BE2C (cell line): ENCODE measurements at regions not wholly inside any gene's neighbourhood (a gene's known extent, or its start where the extent isn't known, plus 50 kb on each side); places are given as distances from the start of the nearest gene placed in this dataset.

Source experiments
- DNase-seq: peaks from one replicate; pipeline ENCODE4 v3.0.0-alpha.2; 2020
- H3K27me3 ChIP-seq: fragments of 250-450 bp; sonication (Bioruptor Pico); 2 replicates; pipeline ENCODE4 v1.5.1; 2020; ENCODE audit warnings: mild to moderate bottlenecking
- H3K36me3 ChIP-seq: fragments of 250-450 bp; sonication (Bioruptor Pico); 2 replicates; pipeline ENCODE4 v1.5.1; 2020; ENCODE audit warnings: mild to moderate bottlenecking
- H3K4me1 ChIP-seq: fragments of 250-450 bp; sonication (Bioruptor Pico); 2 replicates; pipeline ENCODE4 v1.5.1; 2020
- H3K4me3 ChIP-seq: 2 replicates; pipeline ENCODE4 v1.5.1; 2011; ENCODE audit warnings: low read depth, low read length
- H3K9me3 ChIP-seq: fragments of 250-450 bp; sonication (Bioruptor Pico); 2 replicates; pipeline ENCODE4 v1.5.1; 2020
- TF ChIP-seq, protein P1 (sequence below): IDR thresholded peaks from 2 replicates; pipeline ENCODE4 v1.5.1; 2012; ENCODE audit warnings: mild to moderate bottlenecking, low read depth, low read length

DNA sequence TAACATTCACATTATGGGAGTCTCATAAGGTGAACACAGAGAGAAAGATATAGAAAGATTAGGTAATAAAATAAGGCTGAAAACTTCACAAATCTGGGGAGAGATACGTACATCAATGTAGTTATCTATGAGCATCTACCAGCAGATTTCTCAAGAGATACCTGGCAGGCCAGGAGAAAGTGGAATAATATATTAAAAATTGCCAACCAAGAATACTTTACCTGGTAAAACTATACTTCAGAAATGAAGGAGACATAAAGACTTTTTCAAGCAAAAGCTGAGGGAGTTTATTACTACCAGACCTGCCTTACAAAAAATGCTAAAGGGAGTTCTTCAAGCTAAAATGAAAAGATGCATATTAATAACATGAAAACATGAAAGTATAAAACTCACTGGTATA, 78.8 kb upstream of the COMTD1 start:
- no peaks in the 10 kb centered on the region for H3K27me3 ChIP-seq
- H3K4me3 ChIP-seq: no peak overlapping the region
- no peak for DNase-seq
- H3K36me3 ChIP-seq: no peaks in the 10 kb centered on the region
- TF ChIP-seq, protein P1, sequence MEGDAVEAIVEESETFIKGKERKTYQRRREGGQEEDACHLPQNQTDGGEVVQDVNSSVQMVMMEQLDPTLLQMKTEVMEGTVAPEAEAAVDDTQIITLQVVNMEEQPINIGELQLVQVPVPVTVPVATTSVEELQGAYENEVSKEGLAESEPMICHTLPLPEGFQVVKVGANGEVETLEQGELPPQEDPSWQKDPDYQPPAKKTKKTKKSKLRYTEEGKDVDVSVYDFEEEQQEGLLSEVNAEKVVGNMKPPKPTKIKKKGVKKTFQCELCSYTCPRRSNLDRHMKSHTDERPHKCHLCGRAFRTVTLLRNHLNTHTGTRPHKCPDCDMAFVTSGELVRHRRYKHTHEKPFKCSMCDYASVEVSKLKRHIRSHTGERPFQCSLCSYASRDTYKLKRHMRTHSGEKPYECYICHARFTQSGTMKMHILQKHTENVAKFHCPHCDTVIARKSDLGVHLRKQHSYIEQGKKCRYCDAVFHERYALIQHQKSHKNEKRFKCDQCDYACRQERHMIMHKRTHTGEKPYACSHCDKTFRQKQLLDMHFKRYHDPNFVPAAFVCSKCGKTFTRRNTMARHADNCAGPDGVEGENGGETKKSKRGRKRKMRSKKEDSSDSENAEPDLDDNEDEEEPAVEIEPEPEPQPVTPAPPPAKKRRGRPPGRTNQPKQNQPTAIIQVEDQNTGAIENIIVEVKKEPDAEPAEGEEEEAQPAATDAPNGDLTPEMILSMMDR: no peak
- no peaks in the 10 kb centered on the region for H3K9me3 ChIP-seq
- no peaks in the 10 kb centered on the region for H3K4me1 ChIP-seq

DNA sequence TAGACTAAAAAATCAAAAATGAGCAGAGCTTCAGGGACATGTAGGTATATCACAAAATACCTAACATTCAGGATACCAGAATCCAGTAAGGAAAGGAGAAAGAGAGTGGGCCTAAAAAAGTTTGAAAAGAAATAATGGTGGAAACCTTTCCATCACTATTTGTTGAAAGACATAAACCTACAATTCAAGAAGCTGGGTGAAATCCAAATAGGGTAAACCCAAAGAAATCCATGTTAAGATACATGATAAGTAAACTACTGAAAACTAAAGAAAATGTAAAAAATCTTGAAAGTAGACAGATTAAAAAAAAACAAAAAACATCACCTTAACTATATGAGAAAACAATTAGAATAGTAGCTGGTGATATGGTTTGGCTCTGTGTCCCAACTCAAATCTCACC, 76.7 kb upstream of the COMTD1 start:
- Histone ChIP-seq H3K27me3 (no peaks in the 10 kb centered on the region), H3K36me3 (no peaks in the 10 kb centered on the region), H3K4me1 (no peaks in the 10 kb centered on the region), H3K4me3 (no peak overlapping the region), H3K9me3 (no peaks in the 10 kb centered on the region)
- TF ChIP-seq, protein P1: no peak
- no peak for DNase-seq

DNA sequence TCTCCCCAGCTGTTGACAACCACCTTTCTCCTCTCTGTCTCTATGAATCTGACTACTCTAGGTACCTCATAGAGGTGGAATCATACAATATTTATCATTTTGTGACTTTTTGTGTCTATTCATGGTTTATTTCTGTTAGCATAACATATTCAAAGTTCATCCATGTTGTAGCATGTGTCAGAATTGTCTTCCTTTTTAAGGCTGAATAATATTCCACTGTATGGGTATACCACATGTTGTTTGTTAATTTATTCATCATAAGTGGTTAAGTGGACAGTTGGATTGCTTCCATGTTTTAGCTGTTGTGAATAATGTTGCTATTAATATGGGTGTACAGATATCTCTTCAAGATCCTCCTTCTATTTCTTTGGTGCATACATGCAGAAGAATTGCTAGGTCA, 69.9 kb upstream of the COMTD1 start:
- TF ChIP-seq, protein P1: no peak
- no peak for DNase-seq
- Histone ChIP-seq H3K36me3 (no peaks in the 10 kb centered on the region), H3K9me3 (peaks cover 2% of the 10 kb centered on the region; the same call in 1 of the 2 replicates), H3K4me3 (no peak overlapping the region), H3K27me3 (no peaks in the 10 kb centered on the region), H3K4me1 (no peaks in the 10 kb centered on the region)

DNA sequence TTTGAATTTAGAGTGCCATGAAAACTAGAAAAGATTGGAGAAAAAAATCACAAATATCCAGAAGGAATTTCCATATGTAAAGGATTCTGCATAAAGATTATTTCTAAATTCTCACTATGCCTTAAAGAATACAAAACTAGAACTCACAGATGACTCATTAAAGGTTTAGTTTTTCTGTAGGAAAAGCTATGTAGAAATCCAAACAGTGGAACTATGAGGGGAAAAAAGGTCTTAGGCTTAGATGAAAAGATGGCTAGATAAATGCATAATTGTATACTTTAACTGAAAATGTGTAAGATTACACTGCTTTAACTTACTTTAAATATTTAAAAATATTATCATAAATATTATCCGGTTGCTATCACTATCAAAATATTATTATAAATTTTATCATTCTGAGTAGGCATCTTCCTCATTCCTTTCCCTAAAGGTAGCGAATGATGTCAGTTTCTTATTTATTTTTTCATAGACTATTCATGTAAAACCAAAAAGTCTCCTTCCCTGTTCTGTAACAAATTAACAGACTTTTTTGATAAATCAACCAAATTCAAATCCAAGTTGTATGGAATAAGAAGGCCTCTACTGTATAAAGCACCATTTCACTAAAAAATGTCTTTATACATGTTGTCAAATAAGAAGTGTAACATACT, 69.1 kb upstream of the COMTD1 start:
- no peak overlapping the region for H3K4me3 ChIP-seq
- no peaks in the 10 kb centered on the region for H3K36me3 ChIP-seq
- TF ChIP-seq, protein P1: no peak
- no peaks in the 10 kb centered on the region for H3K27me3 ChIP-seq
- H3K9me3 ChIP-seq: peaks cover 2% of the 10 kb centered on the region; the same call in 1 of the 2 replicates
- DNase-seq: no peak
- no peaks in the 10 kb centered on the region for H3K4me1 ChIP-seq

DNA sequence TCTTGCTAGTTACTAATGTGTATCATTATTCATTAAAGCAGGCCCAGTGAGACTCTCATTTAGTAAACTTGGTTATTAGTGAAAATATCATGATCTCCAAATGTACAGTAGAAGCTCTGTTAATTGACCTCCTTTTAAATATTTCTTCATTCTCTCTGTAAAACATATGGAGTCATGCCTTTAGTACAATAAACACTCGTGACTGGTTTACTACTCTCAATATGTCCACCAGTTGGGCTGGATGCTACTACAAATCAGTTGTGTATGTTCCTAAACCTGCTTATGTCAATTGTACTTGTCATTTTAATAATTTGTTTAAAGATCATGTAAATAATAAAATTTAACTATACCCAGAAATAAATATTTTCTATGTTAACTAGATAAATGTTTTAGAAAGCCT, 68.6 kb upstream of the COMTD1 start:
- DNase-seq: no peak
- TF ChIP-seq, protein P1: no peak
- Histone ChIP-seq H3K9me3 (peaks cover 2% of the 10 kb centered on the region; the same call in 1 of the 2 replicates), H3K4me1 (no peaks in the 10 kb centered on the region), H3K36me3 (no peaks in the 10 kb centered on the region), H3K4me3 (no peak overlapping the region), H3K27me3 (no peaks in the 10 kb centered on the region)

DNA sequence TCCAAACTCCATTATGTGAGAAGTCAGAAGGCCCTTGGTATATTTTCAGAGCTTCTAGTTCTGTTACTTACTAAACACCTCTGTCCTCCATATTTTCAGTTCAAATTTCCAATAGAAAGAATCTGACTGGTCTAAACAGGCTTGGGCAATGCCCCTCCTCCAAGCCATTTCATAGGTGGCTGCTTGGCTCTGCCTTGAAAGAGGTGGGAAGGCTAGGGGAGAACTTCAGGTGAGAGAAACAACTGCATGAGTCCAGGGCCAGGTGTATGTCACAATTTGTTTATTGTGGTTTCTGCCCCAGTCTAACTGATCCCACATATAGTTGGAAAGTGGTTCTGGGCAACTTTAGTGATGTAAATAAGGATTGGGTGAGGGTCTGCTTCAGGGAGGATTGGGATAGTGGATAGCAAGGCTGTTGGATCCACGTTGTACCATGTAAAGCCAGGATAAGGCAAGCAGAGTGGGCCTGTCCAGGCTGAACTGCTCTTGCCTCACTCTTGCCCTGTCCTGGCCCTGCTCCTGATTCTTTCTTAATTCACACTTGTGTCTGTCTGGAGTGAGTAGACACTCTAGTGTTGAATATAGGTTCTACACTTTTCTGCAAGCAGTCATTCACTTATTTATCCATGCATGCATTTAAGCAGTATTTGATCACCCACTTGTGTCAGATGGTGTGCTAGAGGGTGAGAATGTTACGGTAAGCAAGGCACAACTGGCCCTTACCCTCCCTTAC, 67.5 kb upstream of the COMTD1 start:
- Histone ChIP-seq H3K27me3 (no peaks in the 10 kb centered on the region), H3K36me3 (no peaks in the 10 kb centered on the region), H3K4me3 (no peak overlapping the region), H3K4me1 (no peaks in the 10 kb centered on the region), H3K9me3 (peaks cover 2% of the 10 kb centered on the region; the same call in 1 of the 2 replicates)
- DNase-seq: no peak
- TF ChIP-seq, protein P1: no peak
